ENCODE measurements at regions not wholly inside any gene's neighbourhood (a gene's known extent, or its start where the extent isn't known, plus 50 kb on each side); places are given as distances from the start of the nearest gene placed in this dataset.
A peak's percentile ranks its signal among the peaks of the same experiment; 100 is the strongest.

DNA sequence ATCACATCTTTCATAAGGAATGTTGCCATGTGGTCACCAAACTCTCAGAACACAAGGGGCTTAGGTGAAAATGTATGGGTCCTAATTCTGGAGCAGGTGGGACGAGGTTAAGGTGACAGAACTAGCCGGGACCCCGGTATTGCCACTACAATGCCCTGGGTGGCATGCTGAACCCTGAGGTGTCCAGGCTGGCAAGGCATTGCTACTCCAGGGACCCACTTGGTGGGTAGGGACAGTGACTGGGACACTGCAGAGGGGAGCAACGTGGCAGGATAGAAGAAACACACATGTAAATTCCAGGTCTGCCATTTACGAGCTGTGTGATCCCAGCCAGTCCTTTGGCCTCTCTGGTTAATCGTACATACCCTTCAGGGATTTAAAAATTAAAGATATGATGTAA is 206.9 kb upstream of the MVB12B start:
- no peak for DNase-seq (ENCODE audit: low read depth)
- TF ChIP-seq, protein P1, sequence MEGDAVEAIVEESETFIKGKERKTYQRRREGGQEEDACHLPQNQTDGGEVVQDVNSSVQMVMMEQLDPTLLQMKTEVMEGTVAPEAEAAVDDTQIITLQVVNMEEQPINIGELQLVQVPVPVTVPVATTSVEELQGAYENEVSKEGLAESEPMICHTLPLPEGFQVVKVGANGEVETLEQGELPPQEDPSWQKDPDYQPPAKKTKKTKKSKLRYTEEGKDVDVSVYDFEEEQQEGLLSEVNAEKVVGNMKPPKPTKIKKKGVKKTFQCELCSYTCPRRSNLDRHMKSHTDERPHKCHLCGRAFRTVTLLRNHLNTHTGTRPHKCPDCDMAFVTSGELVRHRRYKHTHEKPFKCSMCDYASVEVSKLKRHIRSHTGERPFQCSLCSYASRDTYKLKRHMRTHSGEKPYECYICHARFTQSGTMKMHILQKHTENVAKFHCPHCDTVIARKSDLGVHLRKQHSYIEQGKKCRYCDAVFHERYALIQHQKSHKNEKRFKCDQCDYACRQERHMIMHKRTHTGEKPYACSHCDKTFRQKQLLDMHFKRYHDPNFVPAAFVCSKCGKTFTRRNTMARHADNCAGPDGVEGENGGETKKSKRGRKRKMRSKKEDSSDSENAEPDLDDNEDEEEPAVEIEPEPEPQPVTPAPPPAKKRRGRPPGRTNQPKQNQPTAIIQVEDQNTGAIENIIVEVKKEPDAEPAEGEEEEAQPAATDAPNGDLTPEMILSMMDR (IDR thresholded peaks at IDR 0.05; ENCODE audit: low read length, missing control alignments): no peak
- H3K4me3 ChIP-seq (replicated peaks; ENCODE audit: low read depth, low read length): no peak overlapping the region

DNA sequence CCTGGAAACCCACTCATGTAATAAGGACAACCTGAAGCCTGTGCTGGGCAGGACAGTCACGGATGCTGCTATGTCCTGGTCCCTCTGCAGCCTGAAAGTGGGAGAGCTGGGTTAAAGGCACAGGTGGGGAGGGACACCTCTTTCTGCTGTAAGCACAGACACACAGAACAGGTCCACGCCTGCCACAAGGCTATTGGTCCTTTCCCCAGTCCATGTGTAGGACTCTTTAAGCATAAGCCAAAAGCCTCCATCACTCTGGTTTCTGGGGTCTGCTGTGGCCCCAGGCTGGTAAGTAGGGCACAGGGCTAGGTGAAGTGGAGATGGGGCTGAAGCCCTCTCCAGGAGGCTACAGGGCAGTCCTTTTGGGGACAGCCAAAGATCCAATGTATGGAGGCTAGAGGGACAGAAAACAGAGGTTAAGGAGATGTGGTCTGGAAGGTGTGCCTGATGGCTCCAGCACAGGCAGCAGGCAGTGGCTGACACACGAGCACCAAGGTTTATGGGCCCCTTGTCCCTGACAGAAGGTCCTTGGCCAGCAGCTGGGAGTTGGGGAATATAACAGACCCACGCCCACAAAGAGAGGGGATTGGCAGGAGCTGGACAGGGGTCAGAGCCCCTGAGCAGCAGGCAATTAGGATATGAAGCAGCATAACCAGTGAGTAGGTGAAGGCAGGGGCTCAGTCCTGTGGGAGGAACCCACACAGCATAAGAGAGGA is 203.6 kb upstream of the MVB12B start:
- no peak for DNase-seq (ENCODE audit: low read depth)
- TF ChIP-seq, protein P1 (IDR thresholded peaks at IDR 0.05; ENCODE audit: low read length, missing control alignments): no peak

DNA sequence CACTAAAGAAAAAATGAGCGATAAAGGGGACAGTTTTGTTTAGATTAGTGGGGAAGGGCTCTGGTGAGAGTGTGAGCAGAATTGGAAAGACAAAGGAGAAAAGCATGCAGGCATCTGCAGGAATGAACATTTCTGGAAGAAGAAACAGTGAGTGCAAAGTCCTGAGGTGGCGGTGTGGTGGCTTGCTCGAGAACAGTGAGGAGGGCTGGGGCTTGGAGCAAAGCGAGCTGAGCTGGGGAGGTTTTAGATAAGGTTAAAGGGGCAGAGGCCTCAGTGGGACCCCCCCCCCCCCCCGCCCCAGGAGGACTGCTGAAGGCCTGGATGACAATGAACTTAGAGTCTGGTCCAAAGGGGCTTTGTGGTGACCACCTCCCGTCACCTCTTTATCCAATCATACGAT is 202.7 kb upstream of the MVB12B start:
- no peak for DNase-seq (ENCODE audit: low read depth)
- H3K4me3 ChIP-seq (replicated peaks; ENCODE audit: low read depth, low read length): no peak overlapping the region
- TF ChIP-seq, protein P1 (IDR thresholded peaks at IDR 0.05; ENCODE audit: low read length, missing control alignments): no peak

More for the DNA sequence above, 203.6 kb upstream of the MVB12B start:
- H3K4me3 ChIP-seq (replicated peaks; ENCODE audit: low read depth, low read length): no peak overlapping the region

DNA sequence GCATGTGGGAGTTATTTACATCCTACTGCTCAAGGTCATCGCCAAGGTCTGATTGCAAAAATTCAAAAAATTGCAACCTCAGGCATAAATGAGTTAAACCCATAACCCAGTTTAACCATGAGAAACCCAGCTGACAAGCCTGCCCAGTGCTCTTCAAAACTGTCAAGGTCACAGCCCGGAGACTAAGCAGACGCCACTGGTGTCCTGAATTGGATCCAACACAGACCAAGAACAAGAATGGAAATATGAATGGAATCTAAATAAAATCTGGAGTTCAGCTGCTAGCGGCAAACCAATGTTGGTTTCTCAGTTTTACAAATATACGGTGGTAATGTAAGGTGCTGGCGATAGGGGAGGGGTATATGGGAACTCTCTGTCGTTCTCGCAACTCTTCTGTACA is 201.5 kb upstream of the MVB12B start:
- peak; percentile 2 for DNase-seq (ENCODE audit: low read depth)
- TF ChIP-seq, protein P1 (IDR thresholded peaks at IDR 0.05; ENCODE audit: low read length, missing control alignments): no peak
- no peak overlapping the region for H3K4me3 ChIP-seq (replicated peaks; ENCODE audit: low read depth, low read length)

DNA sequence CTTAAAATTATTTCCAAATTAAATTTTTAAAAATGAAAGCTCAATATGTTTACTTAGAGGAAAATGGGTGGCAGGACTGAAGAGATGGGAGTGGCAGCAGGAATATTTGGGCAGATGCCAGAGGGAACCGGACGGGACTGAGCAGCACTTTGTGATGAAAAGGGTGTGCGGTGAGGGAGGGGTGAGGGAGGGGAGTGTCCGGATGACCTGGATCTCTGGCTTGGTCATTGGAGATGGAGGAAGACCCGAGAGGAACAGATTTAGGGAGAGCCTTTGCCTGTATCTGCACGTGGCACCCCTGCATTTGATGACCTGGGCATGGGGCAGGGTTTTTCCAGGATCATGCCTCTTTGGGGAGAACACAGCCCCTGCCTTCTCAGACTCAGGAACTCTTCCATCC is 201.1 kb upstream of the MVB12B start:
- TF ChIP-seq, protein P1 (IDR thresholded peaks at IDR 0.05; ENCODE audit: low read length, missing control alignments): no peak
- no peak overlapping the region for H3K4me3 ChIP-seq (replicated peaks; ENCODE audit: low read depth, low read length)
- DNase-seq (ENCODE audit: low read depth): no peak

DNA sequence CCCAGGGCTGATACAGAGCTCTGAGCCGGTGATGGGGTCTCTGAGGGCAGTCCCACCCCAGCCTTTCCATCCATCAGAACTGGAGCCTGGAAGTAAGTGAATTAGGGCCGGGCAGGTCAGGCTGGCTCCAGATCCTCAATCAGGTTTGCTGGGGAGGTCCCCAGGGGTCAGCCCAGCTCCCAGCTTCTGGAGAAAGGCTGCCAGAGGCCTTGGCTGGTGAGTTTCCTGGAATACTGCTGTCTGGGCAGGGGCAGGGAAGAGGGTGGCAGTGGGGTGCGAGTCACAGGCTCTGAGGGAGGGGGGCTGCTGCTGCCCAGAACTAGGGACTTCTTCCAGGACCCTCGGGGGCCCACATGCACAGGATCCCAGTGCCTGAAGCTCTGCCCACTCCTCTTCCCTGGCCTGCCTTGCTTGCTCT is 200.6 kb upstream of the MVB12B start:
- DNase-seq (ENCODE audit: low read depth): no peak
- no peak overlapping the region for H3K4me3 ChIP-seq (replicated peaks; ENCODE audit: low read depth, low read length)

More for the DNA sequence above, 200.6 kb upstream of the MVB12B start:
- TF ChIP-seq, protein P1 (IDR thresholded peaks at IDR 0.05; ENCODE audit: low read length, missing control alignments): no peak
